ENCODE measurements at regions not wholly inside any gene's neighbourhood (a gene's known extent, or its start where the extent isn't known, plus 50 kb on each side); places are given as distances from the start of the nearest gene placed in this dataset.
"Not testable (repeated sequence)": the region's sequence is repeated elsewhere in the genome, so short reads cannot be mapped to it uniquely, and the experiment has no call there.

GRCh38 chr16:16624367-16624766, 245.4 kb downstream of the NPIPA7 start:
- not testable (repeated sequence) for DNase-seq

GRCh38 chr16:16625140-16625539, 246.2 kb downstream of the NPIPA7 start:
- not testable (repeated sequence) for DNase-seq

- DNase-seq = not testable (repeated sequence)
These were observed 248.9 kb downstream of the NPIPA7 start for GRCh38 chr16:16627865-16628264.

- DNase-seq = not testable (repeated sequence)
These were observed 259.3 kb downstream of the NPIPA7 start for GRCh38 chr16:16638231-16638630.

GRCh38 chr16:16638714-16639113, 259.8 kb downstream of the NPIPA7 start:
- DNase-seq = not testable (repeated sequence)

- not testable (repeated sequence) for DNase-seq
These were observed 264.9 kb downstream of the NPIPA7 start for GRCh38 chr16:16643828-16644227.

GRCh38 chr16:16648002-16648401, 269.1 kb downstream of the NPIPA7 start:
- not testable (repeated sequence) for DNase-seq

- not testable (repeated sequence) for DNase-seq
These were observed 293.4 kb downstream of the NPIPA7 start for GRCh38 chr16:16672180-16672812.

- not testable (repeated sequence) for DNase-seq
These were observed 295.9 kb downstream of the NPIPA7 start for GRCh38 chr16:16674820-16675219.

- not testable (repeated sequence) for DNase-seq
These were observed 342.9 kb downstream of the NPIPA7 start for GRCh38 chr16:16721849-16722248.

GRCh38 chr16:16722666-16723065, 343.7 kb downstream of the NPIPA7 start:
- not testable (repeated sequence) for DNase-seq

GRCh38 chr16:16723819-16724519, 345.0 kb downstream of the NPIPA7 start:
- DNase-seq = not testable (repeated sequence)

GRCh38 chr16:16727048-16727447, 348.1 kb downstream of the NPIPA7 start:
- DNase-seq = not testable (repeated sequence)

GRCh38 chr16:16742573-16742972, 363.6 kb downstream of the NPIPA7 start:
- DNase-seq = not testable (repeated sequence)

- not testable (repeated sequence) for DNase-seq
These were observed 376.2 kb downstream of the NPIPA7 start for GRCh38 chr16:16754992-16755667.

GRCh38 chr16:16763449-16763848, 384.5 kb downstream of the NPIPA7 start:
- DNase-seq = no peak

GRCh38 chr16:16770717-16771116, 391.8 kb downstream of the NPIPA7 start:
- not testable (repeated sequence) for DNase-seq

- DNase-seq = no peak
These were observed 395.4 kb downstream of the NPIPA7 start for GRCh38 chr16:16774389-16774788.

- DNase-seq = no peak
These were observed 399.4 kb downstream of the NPIPA7 start for GRCh38 chr16:16778332-16778731.

- no peak for DNase-seq
These were observed 401.6 kb downstream of the NPIPA7 start for GRCh38 chr16:16780588-16780987.

- no peak for DNase-seq
These were observed 403.2 kb downstream of the NPIPA7 start for GRCh38 chr16:16782153-16782552.

GRCh38 chr16:16788004-16788403, 409.1 kb downstream of the NPIPA7 start:
- no peak for DNase-seq

- no peak for DNase-seq
These were observed 411.7 kb downstream of the NPIPA7 start for GRCh38 chr16:16790597-16790996.

GRCh38 chr16:16791051-16791450, 412.1 kb downstream of the NPIPA7 start:
- DNase-seq = no peak
